HG03066 (cell line): ENCODE measurements at regions not wholly inside any gene's neighbourhood (a gene's known extent, or its start where the extent isn't known, plus 50 kb on each side); places are given as distances from the start of the nearest gene placed in this dataset.
"Not testable (repeated sequence)": the region's sequence is repeated elsewhere in the genome, so short reads cannot be mapped to it uniquely, and the experiment has no call there.

Experiments used
- ATAC-seq: cut with Tn5 transposase; IDR thresholded peaks from one replicate; pipeline ENCODE4 v1.9.1; 2021; ENCODE audit warnings: low read depth; ENCODE audit not compliant: unreplicated experiment

GRCh38 chr2:7691961-7692656 lies 774.9 kb downstream of the RNF144A start:
- ATAC-seq: no peak

- ATAC-seq: no peak
These were observed 775.5 kb downstream of the RNF144A start for GRCh38 chr2:7692657-7693161.

GRCh38 chr2:7693246-7694075 lies 776.2 kb downstream of the RNF144A start:
- ATAC-seq: no peak

- ATAC-seq: no peak
These were observed 777.1 kb downstream of the RNF144A start for GRCh38 chr2:7694076-7694985.

- not testable (repeated sequence) for ATAC-seq
These were observed 779.3 kb downstream of the RNF144A start for GRCh38 chr2:7696556-7696955.

- ATAC-seq: no peak
These were observed 779.8 kb downstream of the RNF144A start for GRCh38 chr2:7697052-7697451.

GRCh38 chr2:7701791-7702190 lies 784.6 kb downstream of the RNF144A start:
- ATAC-seq: no peak

GRCh38 chr2:7703048-7703447 lies 785.8 kb downstream of the RNF144A start:
- no peak for ATAC-seq

- ATAC-seq: no peak
These were observed 786.4 kb downstream of the RNF144A start for GRCh38 chr2:7703543-7704144.

- ATAC-seq: no peak
These were observed 787.2 kb downstream of the RNF144A start for GRCh38 chr2:7704296-7704865.

- no peak for ATAC-seq
These were observed 789.6 kb downstream of the RNF144A start for GRCh38 chr2:7706791-7707190.

- no peak for ATAC-seq
These were observed 790.5 kb downstream of the RNF144A start for GRCh38 chr2:7707723-7708122.

GRCh38 chr2:7709907-7710306 lies 792.7 kb downstream of the RNF144A start:
- no peak for ATAC-seq

- ATAC-seq: no peak
These were observed 794.0 kb downstream of the RNF144A start for GRCh38 chr2:7711167-7711566.

- ATAC-seq: no peak
These were observed 802.7 kb downstream of the RNF144A start for GRCh38 chr2:7719876-7720275.

GRCh38 chr2:7721413-7721995 lies 804.3 kb downstream of the RNF144A start:
- no peak for ATAC-seq

- ATAC-seq: no peak
These were observed 805.1 kb downstream of the RNF144A start for GRCh38 chr2:7722212-7722910.

- ATAC-seq: no peak
These were observed 807.1 kb downstream of the RNF144A start for GRCh38 chr2:7724336-7724735.
